Trophoblast cell (in vitro differentiated cells and primary cell): ENCODE measurements at regions not wholly inside any gene's neighbourhood (a gene's known extent, or its start where the extent isn't known, plus 50 kb on each side); places are given as distances from the start of the nearest gene placed in this dataset.

Experiments used
- DNase-seq, 2 donors: peaks; one replicate each; pipeline ENCODE4 v3.0.0-alpha.2; 2016
- H2AFZ ChIP-seq: 2 replicates; pipeline ENCODE4 v1.6.1; 2013; ENCODE audit warnings: low read length, moderate library complexity, mild to moderate bottlenecking; ENCODE audit not compliant: insufficient read depth, poor library complexity
- H2AK5ac ChIP-seq: 2 replicates; pipeline ENCODE4 v1.6.1; 2013; ENCODE audit warnings: mild to moderate bottlenecking, low read length
- H2BK120ac ChIP-seq: 2 replicates; pipeline ENCODE4 v1.6.1; 2013; ENCODE audit warnings: low read length, mild to moderate bottlenecking, moderate library complexity; ENCODE audit not compliant: insufficient read depth, poor library complexity
- H2BK12ac ChIP-seq: 2 replicates; pipeline ENCODE4 v1.6.1; 2013; ENCODE audit warnings: mild to moderate bottlenecking, low read length, moderate library complexity
- H2BK5ac ChIP-seq: 2 replicates; pipeline ENCODE4 v1.6.1; 2013; ENCODE audit warnings: low read length, low read depth, moderate library complexity, mild to moderate bottlenecking; ENCODE audit not compliant: poor library complexity
- H3K14ac ChIP-seq: 2 replicates; pipeline ENCODE4 v1.6.1; 2013; ENCODE audit warnings: mild to moderate bottlenecking, low read length
- H3K18ac ChIP-seq: 2 replicates; pipeline ENCODE4 v1.6.1; 2013; ENCODE audit warnings: mild to moderate bottlenecking, low read length
- H3K23ac ChIP-seq: 2 replicates; pipeline ENCODE4 v1.6.1; 2013; ENCODE audit warnings: low read length
- H3K27ac ChIP-seq: 2 replicates; pipeline ENCODE4 v1.5.1; 2013; ENCODE audit warnings: low read depth, mild to moderate bottlenecking, inconsistent platforms, low read length, moderate library complexity
- H3K27me3 ChIP-seq: 2 replicates; pipeline ENCODE4 v1.6.1; 2013; ENCODE audit warnings: inconsistent platforms, mild to moderate bottlenecking, low read length, moderate library complexity; ENCODE audit not compliant: insufficient read depth
- H3K36me3 ChIP-seq, 2 experiments: 1 replicate in 1 of 2; 2 replicates in 1 of 2; pipeline ENCODE4 v1.6.1; 2013; ENCODE audit warnings: low read length in 2 of 2, mild to moderate bottlenecking in 2 of 2, moderate library complexity in 1 of 2; ENCODE audit not compliant: insufficient read depth in 2 of 2, control insufficient read depth in 1 of 2
- H3K4ac ChIP-seq: 2 replicates; pipeline ENCODE4 v1.6.1; 2013; ENCODE audit warnings: low read depth, mild to moderate bottlenecking, low read length, moderate library complexity
- H3K4me1 ChIP-seq, 2 experiments: 1 replicate in 1 of 2; 2 replicates in 1 of 2; pipeline ENCODE4 v1.6.1; 2013; ENCODE audit warnings: low read length in 2 of 2, mild to moderate bottlenecking in 2 of 2, moderate library complexity in 1 of 2; ENCODE audit not compliant: insufficient read depth in 2 of 2, control insufficient read depth in 1 of 2
- H3K4me2 ChIP-seq: 2 replicates; pipeline ENCODE4 v1.6.1; 2013; ENCODE audit warnings: inconsistent platforms, mild to moderate bottlenecking, low read length, moderate library complexity
- H3K4me3 ChIP-seq: 2 replicates; pipeline ENCODE4 v1.5.1; 2013; ENCODE audit warnings: mild to moderate bottlenecking, low read depth, low read length, inconsistent platforms
- H3K79me1 ChIP-seq: one replicate; pipeline ENCODE4 v1.6.1; 2013; ENCODE audit warnings: low read length
- H3K79me2 ChIP-seq: 2 replicates; pipeline ENCODE4 v1.6.1; 2013; ENCODE audit warnings: low read length, mild to moderate bottlenecking; ENCODE audit not compliant: control insufficient read depth, insufficient read depth, poor library complexity
- H3K9ac ChIP-seq: 2 replicates; pipeline ENCODE4 v1.6.1; 2013; ENCODE audit warnings: mild to moderate bottlenecking, low read length
- H3K9me3 ChIP-seq: 2 replicates; pipeline ENCODE4 v1.6.1; 2013; ENCODE audit warnings: low read depth, mild to moderate bottlenecking, control low read depth, inconsistent platforms, low read length; ENCODE audit not compliant: insufficient read depth
- H4K12ac ChIP-seq: 2 replicates; pipeline ENCODE4 v1.6.1; 2013; ENCODE audit warnings: low read depth, mild to moderate bottlenecking, low read length, moderate library complexity
- H4K8ac ChIP-seq: 2 replicates; pipeline ENCODE4 v1.6.1; 2013; ENCODE audit warnings: low read depth, mild to moderate bottlenecking, low read length, moderate library complexity
- H4K91ac ChIP-seq: one replicate; pipeline ENCODE4 v1.6.1; 2013; ENCODE audit warnings: low read depth, mild to moderate bottlenecking, low read length, moderate library complexity
- WGBS: extraction: QIAGEN DNeasy Blood & Tissue Kit; methylation state at CpG from one replicate; pipeline ENCODE4 v1.1.7; 2013; ENCODE audit warnings: missing lambda C conversion rate; ENCODE audit not compliant: insufficient read length, insufficient coverage; ENCODE audit errors: extremely low coverage; 5-methylcytosine and 5-hydroxymethylcytosine counted together

DNA sequence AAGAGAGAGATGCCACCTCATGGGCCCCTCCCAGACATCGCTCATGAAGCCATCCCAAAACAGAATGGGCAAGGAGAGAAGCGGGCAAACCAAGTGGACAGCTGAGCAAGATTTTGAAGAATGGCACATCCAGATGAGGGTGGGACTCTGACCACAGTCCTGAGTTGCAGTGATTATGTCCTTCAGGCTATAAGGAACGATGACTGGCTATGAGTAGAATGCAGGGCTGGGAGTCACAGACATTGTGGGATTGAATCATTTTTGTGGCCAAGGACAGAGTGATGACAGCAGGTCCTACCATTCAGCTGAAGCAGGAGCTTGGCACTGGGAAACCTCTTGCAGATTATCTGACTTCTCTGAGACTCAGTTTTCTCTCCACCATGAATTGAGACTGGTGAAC lies 245.7 kb upstream of the SLC30A5 start:
- no CpG with 5 or more reads among the region's 3 CpGs for WGBS
- Histone ChIP-seq H3K27me3 (no peaks in the 10 kb centered on the region), H3K27ac (no peak overlapping the region), H3K4ac (no peak overlapping the region), H4K8ac (no peak overlapping the region), H3K18ac (no peak overlapping the region), H3K4me2 (no peak overlapping the region), H3K79me1 (no peaks in the 10 kb centered on the region), H3K14ac (no peak overlapping the region), H4K91ac (no peak overlapping the region), H3K36me3 (no peaks in the 10 kb centered on the region), H4K12ac (no peak overlapping the region), H2BK12ac (no peak overlapping the region), H2AK5ac (no peak overlapping the region), H2BK5ac (no peak overlapping the region), H3K23ac (no peak overlapping the region), H3K4me3 (no peak overlapping the region), H2AFZ (no peak overlapping the region), H3K4me1 (peaks cover 0 to 6% of the 10 kb centered on the region in 2 experiments), H3K9me3 (no peaks in the 10 kb centered on the region), H3K79me2 (no peaks in the 10 kb centered on the region), H2BK120ac (no peak overlapping the region), H3K9ac (no peak overlapping the region)
- peak; percentile 64 to 82 for DNase-seq

DNA sequence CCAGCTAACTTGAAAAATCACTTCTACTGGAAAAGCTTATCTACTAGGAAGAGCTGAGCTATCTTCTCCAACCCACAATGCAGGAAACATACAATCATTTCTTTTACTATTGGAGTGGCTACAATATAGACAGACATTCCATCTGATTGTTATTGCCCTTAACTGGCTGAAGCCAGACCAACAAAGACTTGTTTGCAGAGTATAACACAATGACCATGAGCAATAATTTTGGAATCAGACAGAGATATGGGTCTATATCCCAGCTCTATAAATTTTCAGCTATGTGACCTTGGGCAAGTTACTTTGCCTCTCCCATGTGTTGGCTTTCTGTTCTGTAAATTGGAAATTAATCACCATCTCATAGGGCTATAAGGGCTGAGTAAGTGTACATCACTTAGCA lies 244.7 kb upstream of the SLC30A5 start:
- H3K36me3 ChIP-seq: no peaks in the 10 kb centered on the region
- no peak overlapping the region for H3K9ac ChIP-seq
- H3K23ac ChIP-seq: no peak overlapping the region
- no peak overlapping the region for H2AFZ ChIP-seq
- no peak overlapping the region for H2BK12ac ChIP-seq
- peaks cover 0 to 6% of the 10 kb centered on the region in 2 experiments for H3K4me1 ChIP-seq
- no peak overlapping the region for H2BK5ac ChIP-seq
- no peak overlapping the region for H2BK120ac ChIP-seq
- no peaks in the 10 kb centered on the region for H3K9me3 ChIP-seq
- H4K91ac ChIP-seq: no peak overlapping the region
- no peak overlapping the region for H3K14ac ChIP-seq
- no peak overlapping the region for H2AK5ac ChIP-seq
- H3K27me3 ChIP-seq: no peaks in the 10 kb centered on the region
- H3K18ac ChIP-seq: no peak overlapping the region
- DNase-seq: peak in 1 of 2 donors; percentile 3
- no peak overlapping the region for H3K4ac ChIP-seq
- H3K4me3 ChIP-seq: no peak overlapping the region
- H3K27ac ChIP-seq: no peak overlapping the region
- H3K79me2 ChIP-seq: no peaks in the 10 kb centered on the region
- H3K4me2 ChIP-seq: no peak overlapping the region
- H4K8ac ChIP-seq: no peak overlapping the region
- no peak overlapping the region for H4K12ac ChIP-seq
- H3K79me1 ChIP-seq: no peaks in the 10 kb centered on the region

DNA sequence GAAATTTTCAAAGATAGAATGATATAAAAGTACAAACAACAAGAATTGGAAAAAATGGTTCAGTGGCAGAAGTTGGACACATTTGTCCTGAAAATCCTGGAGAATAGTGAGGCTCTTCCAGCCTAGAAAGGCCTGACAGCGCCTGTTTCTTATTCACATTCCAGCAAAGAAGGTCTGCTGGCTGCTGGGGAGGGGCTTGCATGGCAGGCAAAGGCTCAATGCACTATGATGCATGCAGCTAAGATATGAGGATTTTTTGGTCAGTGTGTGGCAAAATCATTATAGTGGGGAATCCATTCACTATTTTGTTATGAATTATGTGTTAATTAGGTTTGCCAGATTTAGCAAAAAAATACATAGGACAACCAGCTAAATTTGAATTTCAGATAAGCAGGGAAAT lies 243.9 kb upstream of the SLC30A5 start:
- Histone ChIP-seq H3K9me3 (no peaks in the 10 kb centered on the region), H3K23ac (no peak overlapping the region), H2BK5ac (no peak overlapping the region), H2AK5ac (no peak overlapping the region), H3K79me1 (no peaks in the 10 kb centered on the region), H3K4me2 (no peak overlapping the region), H3K4me3 (no peak overlapping the region), H2BK120ac (no peak overlapping the region), H3K4ac (no peak overlapping the region), H3K27me3 (no peaks in the 10 kb centered on the region), H3K36me3 (no peaks in the 10 kb centered on the region), H4K91ac (no peak overlapping the region), H2BK12ac (no peak overlapping the region), H4K8ac (no peak overlapping the region), H3K14ac (no peak overlapping the region), H3K9ac (no peak overlapping the region), H2AFZ (no peak overlapping the region), H3K27ac (no peak overlapping the region), H3K4me1 (peaks cover 0 to 6% of the 10 kb centered on the region in 2 experiments), H3K79me2 (no peaks in the 10 kb centered on the region), H3K18ac (no peak overlapping the region), H4K12ac (no peak overlapping the region)
- no peak for DNase-seq
- no CpG with 5 or more reads among the region's 1 CpG for WGBS

DNA sequence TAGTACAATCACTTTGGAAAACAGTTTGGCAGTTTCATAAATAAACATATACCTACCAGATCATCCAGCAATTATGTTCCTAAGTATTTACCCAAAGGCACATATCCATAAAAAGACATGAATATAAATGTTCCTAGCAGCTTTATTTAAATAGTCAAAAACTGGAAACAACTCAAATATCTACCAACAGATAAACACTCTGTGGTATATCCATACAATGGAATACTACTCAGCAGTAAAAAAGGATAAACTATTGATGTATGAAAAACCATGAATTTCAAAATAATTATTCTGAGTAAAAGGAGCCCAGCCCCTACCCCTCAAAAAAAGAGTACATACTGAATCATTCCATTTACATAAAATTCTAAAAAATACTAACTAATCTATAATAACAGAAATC lies 232.7 kb upstream of the SLC30A5 start:
- Histone ChIP-seq H2BK12ac (no peak overlapping the region), H2BK120ac (no peak overlapping the region), H3K79me2 (no peaks in the 10 kb centered on the region), H4K8ac (no peak overlapping the region), H2AFZ (no peak overlapping the region), H3K27me3 (no peaks in the 10 kb centered on the region), H2BK5ac (no peak overlapping the region), H3K14ac (no peak overlapping the region), H3K36me3 (no peaks in the 10 kb centered on the region), H3K9ac (no peak overlapping the region), H3K18ac (no peak overlapping the region), H3K9me3 (no peaks in the 10 kb centered on the region), H3K27ac (no peak overlapping the region), H3K4ac (no peak overlapping the region), H4K91ac (no peak overlapping the region), H3K79me1 (no peaks in the 10 kb centered on the region), H4K12ac (no peak overlapping the region), H2AK5ac (no peak overlapping the region), H3K4me2 (no peak overlapping the region), H3K23ac (no peak overlapping the region), H3K4me3 (no peak overlapping the region), H3K4me1 (no peaks in the 10 kb centered on the region)
- DNase-seq: no peak

DNA sequence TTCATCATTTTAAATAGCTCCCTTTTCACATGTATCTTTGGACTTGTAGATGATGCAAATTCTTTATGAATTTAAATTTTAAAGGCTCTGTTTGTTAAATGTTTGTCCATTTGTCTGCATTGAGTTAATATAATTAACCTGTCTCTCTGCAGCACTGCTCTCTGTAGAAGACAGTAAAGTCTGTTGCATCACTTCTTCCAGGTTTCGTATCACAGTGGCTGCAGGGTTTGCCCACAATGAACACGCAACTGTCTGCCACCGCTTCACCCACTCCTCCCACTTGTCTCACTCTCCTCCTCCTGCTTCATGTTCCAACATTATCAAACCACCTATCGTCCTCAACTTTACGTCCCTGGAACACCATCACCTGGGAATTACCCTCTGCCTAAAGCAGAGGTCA lies 231.3 kb upstream of the SLC30A5 start:
- no CpG with 5 or more reads among the region's 5 CpGs for WGBS
- H3K18ac ChIP-seq: no peak overlapping the region
- no peak overlapping the region for H3K14ac ChIP-seq

More for the DNA sequence above, 231.3 kb upstream of the SLC30A5 start:
- no peak overlapping the region for H3K4me3 ChIP-seq
- H2BK5ac ChIP-seq: no peak overlapping the region
- H3K9me3 ChIP-seq: no peaks in the 10 kb centered on the region
- H3K4me1 ChIP-seq: no peaks in the 10 kb centered on the region
- no peak overlapping the region for H3K9ac ChIP-seq
- no peaks in the 10 kb centered on the region for H3K27me3 ChIP-seq
- H4K91ac ChIP-seq: no peak overlapping the region
- no peaks in the 10 kb centered on the region for H3K79me1 ChIP-seq
- H3K36me3 ChIP-seq: no peaks in the 10 kb centered on the region
- no peak overlapping the region for H4K12ac ChIP-seq
- no peaks in the 10 kb centered on the region for H3K79me2 ChIP-seq
- H4K8ac ChIP-seq: no peak overlapping the region
- H3K27ac ChIP-seq: no peak overlapping the region
- H3K4ac ChIP-seq: no peak overlapping the region
- no peak for DNase-seq
- H2AFZ ChIP-seq: no peak overlapping the region
- no peak overlapping the region for H3K4me2 ChIP-seq
- H3K23ac ChIP-seq: no peak overlapping the region
- H2AK5ac ChIP-seq: no peak overlapping the region
- H2BK120ac ChIP-seq: no peak overlapping the region
- H2BK12ac ChIP-seq: no peak overlapping the region
